ENCODE measurements at regions not wholly inside any gene's neighbourhood (a gene's known extent, or its start where the extent isn't known, plus 50 kb on each side); places are given as distances from the start of the nearest gene placed in this dataset.

DNA sequence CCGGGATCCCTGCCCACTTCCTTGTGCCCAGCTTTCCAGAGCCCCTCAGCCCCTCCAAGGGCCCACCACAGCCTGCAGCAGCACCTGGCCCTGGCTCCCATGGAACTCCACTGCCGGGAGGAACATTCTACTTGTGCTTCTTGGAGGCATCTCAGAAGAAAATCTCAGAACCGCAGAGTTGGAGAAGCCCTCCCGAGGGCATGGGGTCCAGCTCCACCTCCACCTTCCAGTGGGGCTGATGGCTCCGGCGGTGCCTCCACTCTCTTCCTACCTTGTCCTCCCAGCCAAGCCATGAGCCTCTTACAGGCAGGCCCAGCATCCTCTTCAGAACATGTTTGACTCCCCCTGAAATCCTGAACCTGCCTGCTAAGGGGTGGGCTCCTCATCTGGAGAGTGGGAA, 79.4 kb upstream of the ZNF469 start:
- TF ChIP-seq EZH2phosphoT487 (IDR thresholded peaks at IDR 0.05; ENCODE audit: low read depth, severe bottlenecking, unreplicated experiment) (no peak), CTCF (IDR thresholded peaks at IDR 0.05; ENCODE audit: poor library complexity) (no peak)

Data from hepatocyte (in vitro differentiated cells).